LNCAP (cell line): ENCODE measurements at regions not wholly inside any gene's neighbourhood (a gene's known extent, or its start where the extent isn't known, plus 50 kb on each side); places are given as distances from the start of the nearest gene placed in this dataset.

Experiments
- TF ChIP-seq, protein P1 (sequence below): fragments of 450-650 bp; IDR thresholded peaks from 2 replicates; pipeline ENCODE4 v1.5.1; 2017; ENCODE audit warnings: mild to moderate bottlenecking

GRCh38 chr11:112570333-112570732, 309.7 kb upstream of the PLET1 start:
- TF ChIP-seq, protein P1, sequence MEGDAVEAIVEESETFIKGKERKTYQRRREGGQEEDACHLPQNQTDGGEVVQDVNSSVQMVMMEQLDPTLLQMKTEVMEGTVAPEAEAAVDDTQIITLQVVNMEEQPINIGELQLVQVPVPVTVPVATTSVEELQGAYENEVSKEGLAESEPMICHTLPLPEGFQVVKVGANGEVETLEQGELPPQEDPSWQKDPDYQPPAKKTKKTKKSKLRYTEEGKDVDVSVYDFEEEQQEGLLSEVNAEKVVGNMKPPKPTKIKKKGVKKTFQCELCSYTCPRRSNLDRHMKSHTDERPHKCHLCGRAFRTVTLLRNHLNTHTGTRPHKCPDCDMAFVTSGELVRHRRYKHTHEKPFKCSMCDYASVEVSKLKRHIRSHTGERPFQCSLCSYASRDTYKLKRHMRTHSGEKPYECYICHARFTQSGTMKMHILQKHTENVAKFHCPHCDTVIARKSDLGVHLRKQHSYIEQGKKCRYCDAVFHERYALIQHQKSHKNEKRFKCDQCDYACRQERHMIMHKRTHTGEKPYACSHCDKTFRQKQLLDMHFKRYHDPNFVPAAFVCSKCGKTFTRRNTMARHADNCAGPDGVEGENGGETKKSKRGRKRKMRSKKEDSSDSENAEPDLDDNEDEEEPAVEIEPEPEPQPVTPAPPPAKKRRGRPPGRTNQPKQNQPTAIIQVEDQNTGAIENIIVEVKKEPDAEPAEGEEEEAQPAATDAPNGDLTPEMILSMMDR, result no peak

DNA sequence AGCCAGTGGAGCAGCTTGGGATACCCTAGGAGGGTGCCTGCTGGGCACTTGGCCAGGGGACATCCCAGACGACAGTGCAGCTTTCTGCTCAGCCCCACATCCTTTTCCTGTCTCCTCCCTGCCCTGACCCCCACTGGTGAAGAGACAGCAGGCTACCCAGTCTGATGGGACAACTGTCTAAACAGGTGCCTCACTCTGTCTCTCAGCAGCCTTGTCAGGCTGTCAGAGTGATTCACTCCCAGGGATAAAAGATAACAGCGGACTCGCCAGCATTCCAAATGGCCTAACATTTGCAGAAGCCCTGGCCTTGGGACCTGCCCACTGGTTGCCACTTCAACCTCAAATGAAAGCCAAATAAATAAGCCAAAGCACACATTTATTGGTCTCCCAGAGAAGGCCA, 318.6 kb upstream of the PLET1 start:
- TF ChIP-seq, protein P1, result no peak

GRCh38 chr11:112580864-112581263, 320.2 kb upstream of the PLET1 start:
- TF ChIP-seq, protein P1, result no peak

GRCh38 chr11:112581747-112582146, 321.1 kb upstream of the PLET1 start:
- TF ChIP-seq, protein P1, result no peak

- TF ChIP-seq, protein P1, result no peak
Observed at GRCh38 chr11:112582366-112582765, 321.7 kb upstream of the PLET1 start.

DNA sequence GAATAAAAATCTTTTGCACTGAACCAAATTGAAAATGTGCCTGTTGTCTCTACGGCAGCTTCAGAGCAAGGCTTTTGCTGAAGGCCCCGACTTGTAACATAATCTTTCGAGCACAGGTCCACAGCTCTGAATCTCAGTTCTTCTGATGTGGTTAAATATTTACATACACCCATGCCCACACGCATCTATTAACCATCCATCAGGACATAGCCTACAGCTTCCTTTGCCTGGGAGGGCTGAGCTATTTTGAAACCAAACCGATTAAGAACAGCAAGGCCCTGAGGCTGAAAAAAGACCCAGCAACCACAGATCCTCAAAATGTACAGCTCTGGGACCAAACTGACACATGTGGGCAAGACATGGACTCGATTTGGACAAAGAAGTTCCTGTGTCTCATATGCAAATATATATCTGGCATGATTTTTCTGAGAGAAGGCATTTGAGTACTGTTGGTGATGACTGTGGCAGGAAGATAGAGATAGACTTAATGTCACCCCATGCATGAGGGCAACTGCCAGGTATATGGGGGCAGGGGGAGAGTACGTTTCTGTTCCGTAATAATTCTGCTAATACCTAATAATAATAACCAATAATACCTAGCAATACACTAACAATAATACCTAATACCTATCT, 322.7 kb upstream of the PLET1 start:
- TF ChIP-seq, protein P1, result no peak

DNA sequence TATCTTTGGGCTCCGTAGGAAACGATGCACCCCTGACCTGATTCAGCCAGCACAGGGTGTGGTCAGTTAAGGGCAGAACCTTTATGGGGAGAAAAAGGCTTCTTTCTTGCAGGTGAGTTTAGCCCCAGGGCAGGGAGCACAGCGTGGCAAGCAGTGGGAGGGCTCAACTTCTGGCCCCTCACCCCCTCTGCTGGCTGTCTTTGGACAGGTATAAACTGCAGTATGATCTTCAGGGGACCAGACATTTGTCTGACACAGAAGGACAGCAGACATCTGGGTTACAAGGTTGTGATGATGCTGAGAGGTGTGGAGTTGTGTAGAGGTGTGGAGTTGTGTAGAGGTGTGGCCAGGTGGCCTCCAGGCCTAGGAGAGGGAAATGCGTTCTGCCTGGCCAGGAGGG, 324.0 kb upstream of the PLET1 start:
- TF ChIP-seq, protein P1, result peak; percentile 36; the same call in 1 of the 2 replicates

GRCh38 chr11:112587664-112588063, 327.0 kb upstream of the PLET1 start:
- TF ChIP-seq, protein P1, result no peak
